Gastrocnemius medialis (tissue), 4 donors: ENCODE measurements at regions not wholly inside any gene's neighbourhood (a gene's known extent, or its start where the extent isn't known, plus 50 kb on each side); places are given as distances from the start of the nearest gene placed in this dataset.
A peak's percentile ranks its signal among the peaks of the same experiment; 100 is the strongest.
"Not testable (repeated sequence)": the region's sequence is repeated elsewhere in the genome, so short reads cannot be mapped to it uniquely, and the experiment has no call there.

Experiments
- ATAC-seq, 2 donors: fragments of 150-250 bp; one replicate each; pipeline ENCODE4 v1.9.1; 2016
- DNase-seq, 2 donors: peaks; one replicate each; pipeline ENCODE4 v3.0.0-alpha.2; 2019
- H3K27ac ChIP-seq, 4 donors: fragments of 200-600 bp; sonication (generic); 1 replicate in 1 of 4; 2 replicates in 3 of 4; pipeline ENCODE4 v1.5.1; 2016 to 2018; ENCODE audit warnings: mild to moderate bottlenecking in 2 of 4, moderate library complexity in 1 of 4
- H3K27me3 ChIP-seq, 3 donors: fragments of 200-600 bp; sonication (generic) in 2 of 3; 1 replicate in 1 of 3; 2 replicates in 2 of 3; pipeline versions ENCODE4 v1.5.1 to v1.6.0; 2016 to 2019; ENCODE audit warnings: mild to moderate bottlenecking in 1 of 3, moderate library complexity in 1 of 3
- H3K36me3 ChIP-seq, 2 donors: fragments of 200-600 bp; sonication (generic) in 1 of 2; one replicate each; pipeline ENCODE4 v1.5.1; 2017 to 2018
- H3K4me1 ChIP-seq, 2 donors: fragments of 200-600 bp; sonication (generic) in 1 of 2; one replicate each; pipeline ENCODE4 v1.5.1; 2016 to 2017; ENCODE audit warnings: mild to moderate bottlenecking in 2 of 2
- H3K4me3 ChIP-seq, 4 donors: fragments of 200-600 bp; sonication (generic) in 3 of 4; 1 replicate in 1 of 4; 2 replicates in 3 of 4; pipeline ENCODE4 v1.5.1; 2016 to 2019; ENCODE audit warnings: mild to moderate bottlenecking in 2 of 4
- H3K9me3 ChIP-seq, 3 donors: fragments of 200-600 bp; sonication (generic) in 2 of 3; 1 replicate in 1 of 3; 2 replicates in 2 of 3; pipeline ENCODE4 v1.5.1; 2016 to 2019
- in situ Hi-C, 4 donors: fragments of 200-750 bp; cut with MboI; loops; one replicate each; pipeline versions ENCODE4 v1.15.0 to v1.8.0; 2017; ENCODE audit warnings: low sequenced_read_pairs in 4 of 4
- intact Hi-C: fragments of 100-400 bp; cut with DNase I; formaldehyde crosslinking; loops from one replicate; pipeline ENCODE4 v1.15.1; 2023; ENCODE audit warnings: low total_unique reads

DNA sequence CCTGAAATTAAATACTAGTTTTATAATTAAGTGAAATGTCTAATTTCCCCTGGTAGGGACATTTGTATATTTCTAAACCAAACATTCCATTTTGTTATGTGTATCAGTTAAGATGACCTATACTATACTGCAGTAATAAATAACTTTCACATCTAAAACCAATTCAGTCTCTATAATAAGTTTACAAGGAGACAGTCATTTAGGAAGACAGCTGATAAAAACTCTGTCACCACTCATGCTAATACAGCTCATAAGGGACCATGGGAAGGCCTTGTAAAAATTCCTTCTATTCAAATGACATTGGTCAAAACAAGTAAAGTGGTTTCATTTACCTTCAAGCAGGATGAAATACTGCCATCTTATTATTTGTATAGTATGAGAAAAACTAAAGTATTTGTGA lies 128.4 kb upstream of the C1QTNF3 start:
- DNase-seq, H3K27me3 ChIP-seq, in situ Hi-C loops, H3K4me1 ChIP-seq, ATAC-seq, H3K9me3 ChIP-seq, H3K4me3 ChIP-seq, H3K36me3 ChIP-seq, H3K27ac ChIP-seq, intact Hi-C loops: not testable (repeated sequence)

DNA sequence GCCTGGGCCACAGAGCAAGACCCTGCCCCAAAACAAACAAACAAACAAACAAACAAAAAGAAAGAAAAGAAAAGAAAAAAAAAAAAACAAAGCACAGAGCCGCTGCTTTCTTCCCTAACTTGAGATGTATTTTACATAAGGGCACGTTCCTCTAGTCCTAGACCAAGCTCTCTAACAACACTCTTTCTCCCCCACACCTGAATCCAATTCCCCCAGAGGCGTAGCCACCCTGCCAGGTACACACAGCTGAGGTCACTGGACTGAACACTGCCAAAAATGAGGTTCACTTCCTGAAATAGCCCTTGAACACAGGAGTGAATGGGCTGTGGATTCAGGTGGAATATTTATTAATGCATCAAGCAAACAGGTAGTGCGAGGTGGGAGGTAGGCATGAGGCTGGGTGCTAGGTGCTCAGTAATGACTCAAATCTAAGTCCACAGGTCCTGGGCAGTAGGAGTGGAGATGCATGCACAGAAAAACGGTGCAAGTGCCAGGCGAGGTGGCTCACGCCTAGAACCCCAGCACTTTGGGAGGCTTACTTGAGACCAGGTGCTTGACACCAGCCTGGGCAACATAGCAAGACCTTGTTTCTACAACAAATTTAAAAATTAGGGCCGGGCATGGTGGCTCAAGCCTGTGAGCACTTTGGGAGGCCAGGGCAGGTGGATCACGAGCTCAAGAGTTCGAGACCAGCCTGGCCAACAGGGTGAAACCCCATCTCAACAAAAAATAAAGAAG lies 136.6 kb upstream of the C1QTNF3 start:
- H3K27ac ChIP-seq, H3K4me3 ChIP-seq, H3K27me3 ChIP-seq, DNase-seq, H3K4me1 ChIP-seq, H3K9me3 ChIP-seq, in situ Hi-C loops, ATAC-seq, intact Hi-C loops: not testable (repeated sequence)
- peaks cover 0 to 12% of the 10 kb centered on the region in 2 donors for H3K36me3 ChIP-seq

DNA sequence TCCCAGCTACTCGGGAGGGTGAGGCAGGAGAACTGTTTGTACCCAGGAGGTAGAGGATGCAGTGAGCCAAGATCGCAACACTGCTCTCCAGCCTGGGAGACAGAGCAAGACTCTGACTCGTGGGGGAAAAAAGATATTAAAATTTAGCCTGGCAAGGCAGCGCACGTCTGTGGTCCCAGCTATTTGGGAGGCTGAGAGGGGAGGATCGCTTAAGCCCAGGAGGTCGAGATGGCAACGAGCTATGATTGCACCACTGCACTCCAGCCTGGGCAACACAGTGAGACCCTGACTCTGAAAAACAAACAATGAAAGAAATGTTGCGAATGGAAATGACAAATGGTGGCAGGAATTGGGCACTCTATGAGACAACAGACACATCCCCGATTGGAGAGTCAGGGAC lies 137.2 kb upstream of the C1QTNF3 start:
- DNase-seq, H3K9me3 ChIP-seq, H3K27ac ChIP-seq, intact Hi-C loops, H3K4me1 ChIP-seq, in situ Hi-C loops, H3K27me3 ChIP-seq, H3K4me3 ChIP-seq, ATAC-seq: not testable (repeated sequence)
- H3K36me3 ChIP-seq = peaks cover 0 to 10% of the 10 kb centered on the region in 2 donors

DNA sequence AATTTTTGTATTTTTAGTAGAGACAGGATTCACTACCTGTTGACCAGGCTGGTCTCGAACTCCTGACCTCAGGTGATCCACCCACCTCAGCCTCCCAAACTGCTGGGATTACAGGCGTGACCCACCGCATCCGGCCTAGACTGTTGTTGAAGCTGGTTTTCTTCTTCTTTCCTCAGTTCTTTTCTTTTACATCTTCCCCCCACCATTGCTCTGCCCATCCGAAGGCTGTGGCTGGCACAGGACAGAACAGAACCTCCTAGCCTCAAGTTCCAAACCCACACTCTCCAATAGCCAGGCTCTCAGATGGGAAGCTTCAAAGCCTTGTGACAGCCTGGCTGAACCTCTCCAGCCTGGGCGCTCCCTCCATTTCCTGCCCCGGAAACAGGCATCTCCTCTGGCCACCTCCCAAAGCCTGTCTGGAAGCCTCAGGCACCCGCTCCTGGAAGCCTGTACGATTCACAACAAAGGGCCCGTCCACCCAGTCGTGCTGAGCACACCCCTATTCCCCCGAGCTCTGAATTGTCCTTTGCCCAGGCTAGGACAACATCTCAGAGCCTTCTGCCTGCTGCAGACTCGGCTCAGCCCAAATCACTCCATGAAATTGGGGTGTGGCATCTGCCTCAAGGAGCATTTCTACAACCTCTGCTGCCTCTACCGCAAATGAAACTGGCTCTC lies 138.1 kb upstream of the C1QTNF3 start:
- ATAC-seq, H3K9me3 ChIP-seq, H3K4me3 ChIP-seq, H3K4me1 ChIP-seq, H3K27me3 ChIP-seq, H3K27ac ChIP-seq, DNase-seq, intact Hi-C loops, in situ Hi-C loops, H3K36me3 ChIP-seq: not testable (repeated sequence)

DNA sequence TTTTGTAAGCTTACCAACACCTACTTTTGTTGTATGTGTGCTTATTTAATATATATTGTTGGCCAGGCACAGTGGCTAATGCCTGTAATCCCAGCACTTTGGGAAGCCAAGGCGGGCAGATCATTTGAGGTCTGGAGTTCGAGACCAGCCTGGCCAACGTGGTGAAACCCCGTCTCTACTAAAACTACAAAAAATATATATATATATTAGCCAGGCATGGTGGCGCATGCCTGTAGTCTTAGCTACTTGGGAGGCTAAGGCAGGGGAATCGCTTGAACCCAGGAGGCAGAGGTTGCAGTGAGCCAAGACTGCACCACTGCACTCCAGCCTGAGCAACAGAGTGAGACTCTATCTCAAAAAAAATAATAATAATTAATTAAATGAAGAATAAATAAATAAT lies 142.0 kb upstream of the C1QTNF3 start:
- DNase-seq, H3K27ac ChIP-seq, in situ Hi-C loops, ATAC-seq, H3K4me3 ChIP-seq, intact Hi-C loops, H3K27me3 ChIP-seq, H3K4me1 ChIP-seq, H3K9me3 ChIP-seq, H3K36me3 ChIP-seq: not testable (repeated sequence)

DNA sequence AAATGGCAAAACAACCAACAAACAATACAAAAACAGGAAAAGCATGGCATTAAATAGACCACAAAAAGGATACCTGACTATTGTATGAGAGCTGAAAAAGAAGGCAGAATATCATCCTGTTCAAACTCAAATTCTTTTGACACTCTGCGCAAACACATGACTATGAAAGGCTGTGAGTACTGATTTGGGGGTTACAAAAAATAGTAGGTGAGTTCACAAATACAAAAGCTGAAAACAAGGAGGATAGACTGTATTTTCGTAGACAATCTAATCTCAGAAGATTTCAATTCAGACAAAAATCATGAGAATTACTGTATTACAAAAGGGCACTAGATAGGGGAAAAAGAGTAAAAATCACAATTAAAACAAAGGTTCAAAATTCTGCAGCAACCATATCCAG lies 142.6 kb upstream of the C1QTNF3 start:
- DNase-seq, H3K9me3 ChIP-seq, intact Hi-C loops, H3K36me3 ChIP-seq, H3K27ac ChIP-seq, H3K4me3 ChIP-seq, ATAC-seq, in situ Hi-C loops, H3K4me1 ChIP-seq, H3K27me3 ChIP-seq: not testable (repeated sequence)

DNA sequence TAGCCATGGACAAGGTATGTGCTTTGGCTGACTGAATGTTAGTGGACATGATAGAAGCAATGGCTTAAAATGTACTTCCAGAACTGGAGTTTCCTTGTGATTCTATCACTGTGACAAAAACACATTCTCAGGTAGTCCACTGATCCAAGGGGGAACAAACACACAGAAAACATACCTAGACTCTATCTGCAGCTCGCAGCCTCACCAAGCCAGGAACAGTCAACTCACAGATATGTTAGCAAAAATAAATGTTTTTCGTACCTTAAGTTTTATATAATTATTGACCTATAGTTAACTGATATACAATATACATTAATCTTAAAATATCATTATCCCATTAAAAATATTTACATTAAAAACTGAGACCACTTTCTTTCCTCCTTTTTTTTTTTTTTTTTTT lies 143.1 kb upstream of the C1QTNF3 start:
- DNase-seq, H3K36me3 ChIP-seq, in situ Hi-C loops, H3K9me3 ChIP-seq, intact Hi-C loops, H3K4me1 ChIP-seq, H3K27me3 ChIP-seq, H3K4me3 ChIP-seq, H3K27ac ChIP-seq, ATAC-seq: not testable (repeated sequence)

DNA sequence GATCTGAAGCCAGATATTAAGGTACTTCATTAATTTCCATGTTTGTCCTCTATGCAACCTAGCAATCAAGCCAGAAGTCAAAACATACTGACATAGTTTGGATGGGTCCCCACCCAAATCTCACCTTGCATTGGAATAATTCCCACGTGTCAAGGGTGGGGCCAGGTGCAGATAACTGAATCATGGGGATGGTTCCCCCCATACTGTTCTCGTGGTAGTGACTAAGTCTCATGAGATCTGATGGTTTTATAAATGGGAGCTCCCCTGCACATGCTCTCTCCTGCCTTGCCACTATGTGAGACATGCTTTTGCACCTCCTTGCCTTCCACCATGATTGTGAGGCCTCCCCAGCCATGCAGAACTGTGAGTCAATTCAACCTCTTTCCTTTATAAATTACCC lies 143.9 kb upstream of the C1QTNF3 start:
- ATAC-seq, in situ Hi-C loops: not testable (repeated sequence)

DNA sequence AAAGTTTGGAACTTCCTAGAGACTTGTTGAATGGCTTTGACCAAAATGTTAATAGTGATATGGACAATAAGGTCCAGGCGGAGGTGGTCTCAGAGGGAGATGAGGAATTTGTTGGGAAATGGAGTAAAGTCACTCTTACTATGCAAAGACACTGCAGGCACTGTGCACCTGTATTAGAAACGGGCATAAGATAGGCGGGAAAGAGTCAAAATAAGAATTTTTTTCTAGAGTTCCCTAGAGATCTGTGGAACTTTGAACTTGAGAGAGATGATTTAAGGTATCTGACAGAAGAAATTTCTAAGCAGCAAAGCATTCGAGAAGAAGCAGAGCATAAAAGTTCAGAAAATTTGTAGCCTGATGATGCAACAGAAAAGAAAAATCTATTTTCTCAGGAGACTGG lies 144.4 kb upstream of the C1QTNF3 start:
- intact Hi-C loops, ATAC-seq, in situ Hi-C loops, H3K4me1 ChIP-seq, H3K36me3 ChIP-seq, H3K27me3 ChIP-seq, H3K9me3 ChIP-seq, DNase-seq, H3K27ac ChIP-seq, H3K4me3 ChIP-seq: not testable (repeated sequence)

More for the DNA sequence above, 143.9 kb upstream of the C1QTNF3 start:
- H3K36me3 ChIP-seq, H3K4me3 ChIP-seq, H3K27ac ChIP-seq, intact Hi-C loops, H3K27me3 ChIP-seq, H3K4me1 ChIP-seq, H3K9me3 ChIP-seq: not testable (repeated sequence)
- DNase-seq = peak in 1 of 2 donors; percentile 9
